ENCODE measurements at regions not wholly inside any gene's neighbourhood (a gene's known extent, or its start where the extent isn't known, plus 50 kb on each side); places are given as distances from the start of the nearest gene placed in this dataset.

DNA sequence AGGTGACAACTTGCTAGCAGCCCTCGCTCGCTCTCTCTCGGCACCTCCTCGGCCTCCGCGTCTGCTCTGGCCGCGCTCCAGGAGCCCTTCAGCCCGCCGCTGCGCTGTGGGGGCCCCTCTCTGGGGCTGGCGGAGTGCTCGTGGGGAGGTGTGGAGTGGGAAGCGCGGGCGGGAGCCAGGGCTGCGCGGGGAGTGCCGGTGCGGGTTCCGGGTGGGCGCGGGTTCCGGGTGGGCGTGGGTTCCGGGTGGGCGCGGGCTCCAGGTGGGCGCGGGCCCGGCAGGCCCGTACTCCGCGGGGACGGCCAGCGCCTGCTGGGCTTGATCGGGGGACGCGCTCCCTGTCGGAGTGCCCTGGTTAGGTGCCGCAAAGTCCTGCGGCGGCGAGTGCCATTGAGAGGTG is 384.3 kb downstream of the GPM6A start:
- in situ Hi-C loops (cut with HindIII; ENCODE audit: low sequenced_read_pairs) = no loop called here

DNA sequence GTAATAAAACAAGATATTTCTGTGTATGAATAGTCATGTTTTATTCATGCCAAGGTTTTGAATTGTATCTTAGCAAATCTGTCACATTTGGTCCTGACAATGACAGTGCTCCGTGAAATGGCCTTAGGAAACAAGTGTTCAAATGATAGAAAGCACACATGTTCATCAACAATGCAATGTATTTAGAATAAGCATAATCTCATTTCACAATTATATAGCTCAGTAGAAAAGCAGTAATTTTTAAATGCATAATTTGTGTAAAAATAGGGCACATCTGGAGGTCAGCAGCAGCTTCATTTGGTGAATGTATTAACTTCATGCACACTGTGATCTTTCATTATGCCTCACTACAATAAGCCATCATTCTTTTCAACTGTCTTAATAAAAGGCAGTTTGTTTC is 380.4 kb downstream of the GPM6A start:
- in situ Hi-C loops (cut with HindIII; ENCODE audit: low sequenced_read_pairs) = no loop called here

GRCh38 chr4:175435381-175435783 is 376.7 kb downstream of the GPM6A start:
- in situ Hi-C loops (cut with HindIII; ENCODE audit: low sequenced_read_pairs) = loop anchor here (5.0 kb wide), 1 partner anchor 97 kb away; no protein-coding TSS in a partner anchor

DNA sequence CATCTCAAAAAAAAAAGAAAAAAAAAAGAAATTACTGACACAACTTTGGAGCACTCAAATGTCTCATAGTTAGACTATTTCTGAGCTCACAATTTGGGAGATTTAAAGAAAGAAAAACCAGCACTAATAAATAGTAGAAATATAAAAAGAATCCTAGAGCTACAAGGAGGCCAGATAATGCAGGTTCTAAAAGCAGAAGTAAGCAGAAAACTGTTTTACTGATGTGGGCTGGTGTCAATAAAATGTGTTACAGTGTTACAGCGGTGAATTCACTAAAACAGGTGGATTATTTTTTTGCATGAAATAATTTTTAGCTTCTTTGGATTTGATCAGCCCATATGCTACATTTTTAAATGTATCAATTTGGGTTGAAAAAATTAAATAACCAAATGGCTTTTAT is 375.9 kb downstream of the GPM6A start:
- in situ Hi-C loops (cut with HindIII; ENCODE audit: low sequenced_read_pairs) = loop anchor here (5.0 kb wide), 1 partner anchor 96 kb away; no protein-coding TSS in a partner anchor

DNA sequence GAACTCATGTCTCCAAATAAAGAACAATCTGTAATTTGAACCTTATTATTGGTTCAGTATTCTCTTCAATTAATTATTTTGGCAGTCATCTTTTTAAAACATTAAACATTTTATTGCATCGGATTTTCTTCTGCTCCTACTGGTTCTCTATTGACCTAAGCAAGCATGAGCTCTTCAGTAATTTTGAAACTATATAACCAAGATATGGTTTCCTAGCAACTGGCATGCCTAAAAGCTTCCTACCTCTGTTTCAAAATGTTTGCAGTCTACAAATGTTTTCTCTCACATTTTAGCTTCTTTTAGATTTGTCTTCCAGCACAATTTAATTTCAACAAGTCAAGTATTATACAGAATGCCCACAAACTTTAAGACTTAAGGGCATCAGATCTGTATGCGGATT is 371.3 kb downstream of the GPM6A start:
- in situ Hi-C loops (cut with HindIII; ENCODE audit: low sequenced_read_pairs) = no loop called here

DNA sequence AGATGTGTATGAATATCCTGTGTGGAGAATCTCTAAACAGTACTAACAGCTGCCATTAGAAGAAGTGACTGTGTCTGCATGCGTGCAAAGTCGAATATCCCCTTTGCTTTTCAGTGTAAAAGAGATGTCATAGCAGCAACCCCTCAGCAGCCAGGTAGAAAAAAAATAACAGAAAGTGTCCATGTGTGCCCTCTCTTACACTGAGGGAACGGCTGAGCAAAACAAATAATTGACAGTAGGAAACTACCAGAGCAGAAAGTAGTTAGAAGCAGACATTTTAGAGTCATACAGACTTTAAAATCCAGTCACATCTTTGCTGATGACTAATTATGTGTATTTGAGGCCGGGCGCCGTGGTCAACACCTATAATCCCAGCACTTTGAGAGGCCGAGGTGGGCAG is 370.8 kb downstream of the GPM6A start:
- in situ Hi-C loops (cut with HindIII; ENCODE audit: low sequenced_read_pairs) = no loop called here

GRCh38 chr4:175443547-175443946 is 368.5 kb downstream of the GPM6A start:
- in situ Hi-C loops (cut with HindIII; ENCODE audit: low sequenced_read_pairs) = no loop called here

DNA sequence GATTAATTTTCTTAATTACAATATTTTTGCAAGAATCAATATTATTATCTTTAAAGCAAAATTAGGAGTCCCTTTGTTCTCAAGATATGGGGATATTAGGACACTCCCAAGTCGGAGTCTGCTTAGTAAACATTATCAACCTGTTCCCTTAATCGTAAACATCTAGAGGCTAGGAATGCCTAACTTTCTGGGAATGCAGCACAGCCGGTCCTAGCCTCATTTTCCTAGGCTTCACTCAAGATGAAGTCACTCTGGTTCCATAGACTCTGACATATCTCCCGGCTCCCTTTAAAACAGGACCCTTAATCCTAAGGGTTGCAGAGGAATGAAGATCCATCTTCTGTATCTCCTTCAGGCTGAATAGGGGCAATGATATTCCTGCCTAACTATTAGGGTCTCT is 367.6 kb downstream of the GPM6A start:
- in situ Hi-C loops (cut with HindIII; ENCODE audit: low sequenced_read_pairs) = no loop called here

- in situ Hi-C loops (cut with HindIII; ENCODE audit: low sequenced_read_pairs) = no loop called here
Observed at GRCh38 chr4:175447016-175447415, 365.0 kb downstream of the GPM6A start.

DNA sequence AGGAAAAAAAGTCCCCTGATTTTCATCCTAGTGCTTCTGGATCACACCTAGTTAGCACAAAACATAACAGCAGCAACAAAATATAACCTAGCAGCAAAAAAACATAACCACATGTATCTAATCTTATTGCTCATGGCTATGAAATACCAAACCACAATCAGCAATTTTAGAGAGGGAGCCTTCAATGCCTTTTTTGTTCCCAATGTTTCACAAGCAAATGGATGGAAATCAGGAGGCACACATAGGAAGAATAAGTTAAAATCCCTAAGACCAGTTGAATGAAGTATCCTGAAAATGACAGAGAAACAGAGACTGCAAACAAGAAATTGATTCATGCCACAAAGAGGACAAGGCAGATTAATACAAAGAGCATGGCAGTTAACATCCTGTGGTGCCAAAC is 361.6 kb downstream of the GPM6A start:
- in situ Hi-C loops (cut with HindIII; ENCODE audit: low sequenced_read_pairs) = no loop called here

- in situ Hi-C loops (cut with HindIII; ENCODE audit: low sequenced_read_pairs) = no loop called here
Observed at GRCh38 chr4:175451238-175451965, 360.7 kb downstream of the GPM6A start.

GRCh38 chr4:175453456-175453855 is 358.6 kb downstream of the GPM6A start:
- in situ Hi-C loops (cut with HindIII; ENCODE audit: low sequenced_read_pairs) = no loop called here

GRCh38 chr4:175456131-175456530 is 355.9 kb downstream of the GPM6A start:
- in situ Hi-C loops (cut with HindIII; ENCODE audit: low sequenced_read_pairs) = no loop called here

- in situ Hi-C loops (cut with HindIII; ENCODE audit: low sequenced_read_pairs) = no loop called here
Observed at GRCh38 chr4:175457956-175458355, 354.1 kb downstream of the GPM6A start.

- in situ Hi-C loops (cut with HindIII; ENCODE audit: low sequenced_read_pairs) = no loop called here
Observed at GRCh38 chr4:175459571-175459970, 352.5 kb downstream of the GPM6A start.

- in situ Hi-C loops (cut with HindIII; ENCODE audit: low sequenced_read_pairs) = no loop called here
Observed at GRCh38 chr4:175460414-175460813, 351.6 kb downstream of the GPM6A start.

DNA sequence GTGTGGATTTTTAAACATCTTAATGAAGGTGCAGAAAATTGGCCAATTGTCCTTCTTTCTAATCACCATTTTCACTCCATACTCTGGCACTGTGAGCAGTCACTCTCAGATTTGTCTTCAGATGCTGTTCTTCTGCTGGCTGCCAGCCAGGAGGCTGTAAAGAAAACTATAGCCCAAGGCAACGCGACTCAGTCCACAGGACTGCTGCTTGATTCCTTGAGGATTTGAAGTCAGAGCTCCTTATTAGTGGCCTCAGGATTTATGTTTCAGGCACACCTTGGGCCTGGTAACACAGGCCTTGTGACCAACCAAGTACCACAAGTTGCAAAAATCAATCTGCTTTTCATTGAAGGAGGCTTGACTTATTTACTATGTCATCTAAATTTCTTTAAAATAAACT is 342.6 kb downstream of the GPM6A start:
- in situ Hi-C loops (cut with HindIII; ENCODE audit: low sequenced_read_pairs) = no loop called here

GRCh38 chr4:175470131-175470530 is 341.9 kb downstream of the GPM6A start:
- in situ Hi-C loops (cut with HindIII; ENCODE audit: low sequenced_read_pairs) = no loop called here

- in situ Hi-C loops (cut with HindIII; ENCODE audit: low sequenced_read_pairs) = no loop called here
Observed at GRCh38 chr4:175480404-175480803, 331.7 kb downstream of the GPM6A start.

GRCh38 chr4:175499735-175500352 is 312.2 kb downstream of the GPM6A start:
- in situ Hi-C loops (cut with HindIII; ENCODE audit: low sequenced_read_pairs) = no loop called here

DNA sequence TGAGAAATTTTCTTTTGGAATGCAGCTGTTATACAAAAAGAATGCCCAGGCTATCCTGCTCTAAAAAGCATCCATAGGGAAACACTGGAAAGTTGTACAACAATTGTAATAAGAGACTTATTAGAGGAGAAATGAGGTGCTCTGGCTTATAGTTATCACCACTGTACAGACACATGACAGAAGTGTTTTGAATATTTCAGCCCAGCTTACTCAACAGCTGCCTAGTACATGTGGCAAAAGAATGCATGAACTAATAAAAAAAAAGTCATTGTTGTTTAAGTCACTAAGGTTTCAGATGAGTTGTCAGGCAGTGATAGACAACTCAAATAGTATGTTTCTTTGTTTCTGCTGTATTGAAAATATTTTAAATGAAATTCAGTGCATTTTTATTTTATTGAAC is 307.7 kb downstream of the GPM6A start:
- in situ Hi-C loops (cut with HindIII; ENCODE audit: low sequenced_read_pairs) = no loop called here

- in situ Hi-C loops (cut with HindIII; ENCODE audit: low sequenced_read_pairs) = no loop called here
Observed at GRCh38 chr4:175509320-175509719, 302.7 kb downstream of the GPM6A start.

DNA sequence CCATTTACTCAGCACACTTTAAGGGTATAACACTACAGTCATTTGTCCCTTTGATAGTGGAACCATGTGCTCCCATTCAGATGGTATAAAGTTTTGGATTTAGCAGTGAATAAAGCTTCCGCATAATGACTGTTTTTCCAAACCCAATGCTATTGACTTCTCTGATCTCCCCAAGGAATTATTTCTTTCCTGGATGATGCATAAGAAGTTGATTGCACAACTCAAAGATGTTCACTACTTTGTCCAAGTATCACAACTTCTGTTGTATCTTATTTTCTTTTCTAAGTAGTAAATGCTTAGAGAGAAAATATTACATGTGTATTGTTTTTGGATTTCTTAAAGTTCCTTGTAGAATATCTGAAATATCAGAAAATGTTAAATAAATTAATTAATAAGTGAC is 300.2 kb downstream of the GPM6A start:
- in situ Hi-C loops (cut with HindIII; ENCODE audit: low sequenced_read_pairs) = no loop called here
